Colonic mucosa (tissue), 4 donors: ENCODE measurements at regions not wholly inside any gene's neighbourhood (a gene's known extent, or its start where the extent isn't known, plus 50 kb on each side); places are given as distances from the start of the nearest gene placed in this dataset.

Experiments
- DNase-seq: peaks from one replicate; pipeline ENCODE4 v3.0.0-alpha.2; 2020
- H3K27ac ChIP-seq: fragments of 200-600 bp; one replicate; pipeline ENCODE4 v1.8.0; 2021
- H3K27me3 ChIP-seq: fragments of 200-600 bp; one replicate; pipeline ENCODE4 v1.8.0; 2021
- H3K36me3 ChIP-seq: fragments of 200-600 bp; one replicate; pipeline ENCODE4 v1.8.0; 2021
- H3K4me1 ChIP-seq: fragments of 200-600 bp; one replicate; pipeline ENCODE4 v1.8.0; 2021; ENCODE audit warnings: mild to moderate bottlenecking
- H3K4me3 ChIP-seq: fragments of 200-600 bp; one replicate; pipeline ENCODE4 v1.8.0; 2021
- H3K9ac ChIP-seq, 2 donors: one replicate each; pipeline ENCODE4 v1.7.0; 2013; ENCODE audit warnings: control low read depth in 2 of 2, low read depth in 2 of 2, low read length in 2 of 2
- H3K9me3 ChIP-seq: fragments of 200-600 bp; one replicate; pipeline ENCODE4 v1.8.0; 2021
- CTCF ChIP-seq: fragments of 200-600 bp; IDR thresholded peaks from one replicate; pipeline ENCODE4 v1.8.0; 2022; ENCODE audit warnings: antibody characterized with exemption, mild to moderate bottlenecking
- intact Hi-C: fragments of 100-400 bp; cut with DNase I; formaldehyde crosslinking; loops from one replicate; pipeline ENCODE4 v1.14.1; 2022
- donor health status: healthy.
- donor health status: DM: no; HTN: no; CAD: no.
- donor health status: DM: no; HTN: no; CAD: no.

- intact Hi-C loops: no loop called here
- no peak for TF ChIP-seq CTCF
Measured at GRCh38 chr2:222351035-222351434, 52.2 kb upstream of the PAX3 start.

GRCh38 chr2:222352981-222353380 lies 54.2 kb upstream of the PAX3 start:
- H3K4me1 ChIP-seq: no peaks in the 10 kb centered on the region
- intact Hi-C loops: no loop called here
- no peaks in the 10 kb centered on the region for H3K27me3 ChIP-seq
- H3K4me3 ChIP-seq: no peak overlapping the region
- H3K36me3 ChIP-seq: no peaks in the 10 kb centered on the region
- DNase-seq: no peak
- H3K27ac ChIP-seq: no peak overlapping the region
- no peak for TF ChIP-seq CTCF
- no peaks in the 10 kb centered on the region for H3K9me3 ChIP-seq
- H3K9ac ChIP-seq: no peak overlapping the region

More at GRCh38 chr2:222351035-222351434, 52.2 kb upstream of the PAX3 start:
- H3K4me3 ChIP-seq: no peak overlapping the region
- no peaks in the 10 kb centered on the region for H3K4me1 ChIP-seq
- no peaks in the 10 kb centered on the region for H3K36me3 ChIP-seq
- no peaks in the 10 kb centered on the region for H3K9me3 ChIP-seq
- no peaks in the 10 kb centered on the region for H3K27me3 ChIP-seq
- H3K27ac ChIP-seq: no peak overlapping the region
- no peak for DNase-seq
- no peak overlapping the region for H3K9ac ChIP-seq

- intact Hi-C loops: no loop called here
- no peak for DNase-seq
- H3K4me1 ChIP-seq: no peaks in the 10 kb centered on the region
- no peaks in the 10 kb centered on the region for H3K36me3 ChIP-seq
- H3K9ac ChIP-seq: no peak overlapping the region
- no peaks in the 10 kb centered on the region for H3K27me3 ChIP-seq
- no peak overlapping the region for H3K27ac ChIP-seq
- H3K9me3 ChIP-seq: no peaks in the 10 kb centered on the region
- H3K4me3 ChIP-seq: no peak overlapping the region
- no peak for TF ChIP-seq CTCF
Measured at GRCh38 chr2:222353993-222354392, 55.2 kb upstream of the PAX3 start.

GRCh38 chr2:222355860-222356259 lies 57.1 kb upstream of the PAX3 start:
- Histone ChIP-seq H3K9me3 (no peaks in the 10 kb centered on the region), H3K27ac (no peak overlapping the region), H3K4me1 (no peaks in the 10 kb centered on the region), H3K4me3 (no peak overlapping the region), H3K36me3 (no peaks in the 10 kb centered on the region), H3K27me3 (no peaks in the 10 kb centered on the region), H3K9ac (no peak overlapping the region)
- intact Hi-C loops: no loop called here
- DNase-seq: no peak
- TF ChIP-seq CTCF: no peak

- intact Hi-C loops: no loop called here
- Histone ChIP-seq H3K36me3 (no peaks in the 10 kb centered on the region), H3K4me3 (no peak overlapping the region), H3K9me3 (no peaks in the 10 kb centered on the region), H3K27me3 (no peaks in the 10 kb centered on the region), H3K9ac (no peak overlapping the region), H3K4me1 (no peaks in the 10 kb centered on the region), H3K27ac (no peak overlapping the region)
- DNase-seq: no peak
- no peak for TF ChIP-seq CTCF
Measured at GRCh38 chr2:222357930-222358329, 59.1 kb upstream of the PAX3 start.

- DNase-seq: no peak
- intact Hi-C loops: no loop called here
- Histone ChIP-seq H3K9me3 (no peaks in the 10 kb centered on the region), H3K9ac (no peak overlapping the region), H3K4me3 (no peak overlapping the region), H3K4me1 (no peaks in the 10 kb centered on the region), H3K36me3 (no peaks in the 10 kb centered on the region), H3K27ac (no peak overlapping the region), H3K27me3 (no peaks in the 10 kb centered on the region)
- no peak for TF ChIP-seq CTCF
Measured at GRCh38 chr2:222358876-222359275, 60.1 kb upstream of the PAX3 start.
